ENCODE measurements at regions not wholly inside any gene's neighbourhood (a gene's known extent, or its start where the extent isn't known, plus 50 kb on each side); places are given as distances from the start of the nearest gene placed in this dataset.
"Not testable (repeated sequence)": the region's sequence is repeated elsewhere in the genome, so short reads cannot be mapped to it uniquely, and the experiment has no call there.

DNA sequence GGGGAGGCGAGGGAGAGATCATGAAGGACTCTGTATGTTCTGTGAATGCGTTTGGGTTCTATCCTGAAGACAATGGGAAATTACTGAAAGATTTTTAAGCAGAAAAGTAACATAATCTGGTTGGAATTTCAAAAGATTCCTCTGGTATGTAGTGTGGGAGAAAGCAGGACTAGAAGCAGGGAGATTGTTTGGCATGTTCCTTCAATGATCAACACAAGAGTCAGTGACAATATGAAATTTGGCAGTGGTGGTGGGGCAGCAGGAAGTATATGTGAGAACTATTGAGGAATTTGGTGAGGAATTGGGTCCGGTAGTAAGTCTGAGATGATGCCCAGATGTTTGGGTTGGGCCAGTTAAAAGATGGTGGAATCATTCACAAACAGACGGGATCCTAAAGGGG lies 348.7 kb downstream of the CD83 start:
- peak; percentile 80 for DNase-seq

DNA sequence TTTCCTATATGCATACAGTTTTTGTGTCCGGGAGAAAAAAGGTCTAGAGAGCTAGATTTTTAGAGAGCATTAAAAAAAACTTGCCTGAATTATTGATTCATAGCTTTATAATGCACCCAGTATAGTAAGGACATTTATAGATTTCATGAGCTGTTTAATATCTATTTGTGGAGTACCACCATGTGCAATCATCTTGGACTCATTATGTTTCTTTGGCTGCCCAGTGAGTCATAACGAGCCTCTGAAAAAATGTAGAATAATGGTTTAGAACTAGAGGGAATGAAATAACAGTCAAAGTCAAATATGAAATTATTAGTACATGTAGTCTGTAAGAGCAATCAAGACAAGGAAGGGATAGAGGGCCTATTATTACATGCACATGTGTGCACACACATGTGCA lies 350.0 kb downstream of the CD83 start:
- DNase-seq, result peak; percentile 89

DNA sequence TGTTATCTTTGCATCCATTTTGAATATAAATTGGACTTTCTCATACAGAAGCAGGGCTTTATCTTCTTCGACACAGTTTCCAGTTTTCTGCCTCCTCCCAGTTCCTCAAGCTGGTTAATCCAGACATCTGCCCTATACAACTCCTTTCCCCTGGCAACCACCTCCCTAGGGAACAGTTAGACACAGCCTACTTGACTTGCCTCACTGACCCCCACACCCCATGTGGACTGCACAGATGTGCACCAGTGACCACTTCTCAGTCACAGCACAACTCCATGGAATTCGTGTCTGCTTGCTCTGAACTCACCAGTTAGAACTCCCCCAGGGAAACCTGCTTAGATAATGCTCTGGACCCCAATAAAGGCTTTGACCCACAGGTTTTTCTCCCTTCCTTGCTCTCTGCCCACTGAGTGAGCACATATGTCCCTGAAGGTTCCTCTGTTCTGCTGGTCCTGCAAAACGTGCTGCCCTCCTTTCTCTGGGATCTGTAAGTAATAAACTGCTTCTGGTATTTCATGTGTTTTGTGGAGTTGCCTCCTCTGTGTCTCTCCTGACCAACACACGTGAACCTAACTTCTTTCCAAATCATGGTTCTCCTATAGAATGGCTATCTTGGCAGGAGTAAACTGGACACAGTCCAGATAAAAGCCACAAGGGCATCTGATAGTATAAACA lies 351.2 kb downstream of the CD83 start:
- DNase-seq, result no peak

DNA sequence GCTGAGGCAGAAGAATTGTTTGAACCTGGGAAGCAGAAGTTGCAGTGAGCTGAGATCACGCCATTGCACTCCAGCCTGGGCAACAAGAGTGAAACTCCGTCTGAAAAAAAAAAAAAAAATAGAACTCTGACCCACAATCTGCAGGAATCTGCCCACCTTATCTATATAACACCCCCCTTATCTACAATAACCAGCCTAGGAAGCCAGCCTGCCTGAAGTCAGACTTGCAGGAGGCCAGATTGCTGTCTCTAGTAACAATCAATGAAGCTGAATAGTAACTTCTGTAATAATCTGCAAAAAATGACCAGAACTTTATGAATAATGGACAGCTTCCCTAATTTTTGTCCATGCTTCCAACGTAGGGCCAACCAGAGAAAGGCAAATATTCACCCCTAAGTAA lies 352.5 kb downstream of the CD83 start:
- no peak for DNase-seq

DNA sequence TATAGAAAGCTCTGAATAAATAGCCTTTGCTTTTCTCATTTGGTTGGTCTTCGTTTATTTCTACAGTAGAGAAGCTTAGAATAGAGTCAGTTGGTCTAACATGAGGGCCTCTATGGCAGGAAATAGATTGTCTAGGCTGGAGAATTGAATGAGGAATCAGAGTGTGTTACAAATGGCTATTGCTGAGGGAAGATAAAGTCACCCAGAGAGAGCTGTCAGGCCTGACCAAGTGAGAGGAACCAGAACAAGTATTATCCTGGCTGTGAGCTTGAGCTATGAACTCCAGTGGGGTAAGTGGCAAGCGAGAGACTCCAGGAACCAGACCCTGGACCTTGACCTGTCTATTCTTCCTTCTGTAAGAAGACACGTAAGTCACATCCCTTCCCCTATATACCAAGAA lies 353.1 kb downstream of the CD83 start:
- no peak for DNase-seq

DNA sequence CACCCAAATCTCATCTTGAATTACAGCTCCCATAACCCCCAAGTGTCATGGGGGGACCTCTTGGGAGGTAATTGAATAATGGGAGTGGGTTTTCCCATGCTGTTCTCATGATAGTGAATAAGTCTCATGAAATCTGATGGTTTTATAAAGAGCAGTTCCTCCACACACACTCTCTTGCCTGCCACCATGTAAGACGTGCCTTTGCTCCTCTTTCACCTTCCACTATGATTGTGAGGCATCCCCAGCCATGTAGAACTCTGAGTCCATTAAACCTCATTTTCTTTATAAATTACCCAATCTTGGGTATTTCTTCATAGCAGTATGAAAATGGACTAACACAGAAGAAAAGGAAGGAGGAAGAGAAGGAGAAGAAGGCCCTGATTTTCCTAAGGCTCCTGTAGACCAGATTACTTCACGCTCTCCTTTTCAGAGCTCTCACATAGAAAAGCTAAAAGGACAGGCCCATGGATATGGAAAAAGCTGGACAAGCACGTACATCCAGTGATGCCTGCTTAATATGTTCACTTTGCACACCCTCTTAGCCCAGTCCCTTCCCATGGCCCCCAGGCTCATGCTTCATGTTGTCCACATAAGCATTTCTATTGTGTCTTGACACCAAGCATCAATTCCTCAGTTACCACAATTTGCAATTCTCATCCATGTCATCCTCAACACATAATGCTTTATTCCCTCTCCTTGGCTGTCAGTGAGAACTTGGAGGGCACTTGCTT lies 354.8 kb downstream of the CD83 start:
- DNase-seq, result no peak

DNA sequence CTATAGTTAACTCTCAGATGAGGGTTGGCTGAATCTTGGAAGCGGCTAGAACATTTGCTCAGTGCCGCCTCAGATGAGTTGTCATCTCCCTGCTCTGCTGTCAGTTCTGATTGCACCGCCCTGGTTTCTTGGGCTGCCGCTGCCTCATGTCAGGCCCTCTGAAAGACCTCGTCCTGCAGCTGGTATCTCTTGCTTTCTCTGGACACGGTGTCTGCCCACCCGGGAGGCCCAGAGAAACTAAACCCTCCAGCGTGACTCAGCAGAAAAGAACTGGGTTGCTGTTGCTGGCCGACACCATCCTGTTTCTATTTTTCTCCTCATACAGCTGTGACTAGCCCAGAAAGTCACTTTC lies 355.4 kb downstream of the CD83 start:
- DNase-seq, result peak; percentile 47

DNA sequence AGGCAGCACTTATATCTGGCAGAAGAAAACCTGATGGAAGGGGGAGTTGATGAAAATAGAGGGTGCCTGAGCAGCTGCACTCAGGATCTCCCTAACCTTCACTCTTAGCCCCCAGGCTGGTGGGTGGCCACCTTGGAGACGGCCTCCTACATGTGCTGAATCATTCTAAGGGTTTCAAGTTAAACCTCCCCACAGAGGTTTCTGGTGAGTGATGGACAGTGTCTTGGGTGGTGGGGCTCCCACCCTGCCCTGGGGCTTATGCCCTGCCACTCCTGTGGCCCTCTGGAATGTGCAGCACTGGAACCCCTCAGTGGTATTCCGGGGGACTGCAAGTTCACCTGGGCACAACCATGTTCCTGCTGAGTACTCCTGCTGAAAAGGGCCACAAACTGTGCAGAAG lies 357.2 kb downstream of the CD83 start:
- DNase-seq, result no peak

DNA sequence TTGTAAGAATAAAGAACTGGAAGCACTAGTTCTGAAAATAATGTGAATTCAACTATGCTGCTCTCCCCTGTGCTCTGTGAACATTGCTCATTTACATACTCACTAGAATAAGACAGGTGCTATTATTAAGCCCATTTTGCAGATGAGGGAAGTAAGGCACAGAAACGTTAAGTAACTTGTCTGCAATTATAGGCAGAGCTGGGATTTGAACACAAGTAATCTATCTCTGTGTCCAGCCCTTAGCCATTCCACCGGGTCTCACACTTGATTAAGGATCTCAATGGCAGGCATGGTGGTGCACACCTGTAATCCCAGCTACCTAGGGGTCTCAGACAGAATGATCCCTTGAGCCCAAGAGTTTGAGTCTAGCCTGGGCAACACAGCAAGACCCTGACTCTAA lies 357.7 kb downstream of the CD83 start:
- DNase-seq, result no peak

DNA sequence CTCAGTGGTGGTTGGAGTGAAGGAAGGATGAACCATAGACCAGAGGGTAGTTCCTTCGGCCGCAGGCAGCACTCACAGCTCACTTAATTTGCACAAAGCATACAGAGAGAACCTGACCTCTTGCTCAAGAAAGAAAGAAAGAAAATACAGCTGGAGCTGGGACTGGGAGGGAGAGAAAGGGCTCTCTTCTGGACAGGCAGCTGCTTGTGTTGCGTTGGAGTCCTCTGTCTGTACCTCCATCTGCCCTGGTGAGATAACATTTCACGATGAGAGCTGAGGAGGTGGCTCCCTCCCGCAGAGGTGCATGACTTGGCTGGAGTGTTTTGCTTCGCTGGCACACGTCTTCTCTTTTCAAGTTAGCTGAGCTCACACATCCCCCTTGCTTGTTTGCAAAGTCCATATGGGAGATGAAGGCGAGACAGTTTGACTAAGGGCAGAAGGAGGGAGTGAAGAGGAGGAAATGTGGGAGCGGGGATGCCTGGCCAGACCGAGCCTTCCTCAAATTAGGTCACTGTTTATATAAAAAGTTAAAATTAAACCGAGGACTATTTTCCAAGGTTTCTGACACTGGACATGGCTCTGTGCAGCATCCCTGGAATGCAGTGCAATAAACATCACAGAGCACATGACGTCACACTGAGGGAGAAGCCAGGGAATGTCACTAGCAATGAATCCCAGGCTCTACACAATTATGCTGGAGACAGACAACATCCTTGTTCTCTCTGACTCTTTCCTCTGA lies 359.4 kb downstream of the CD83 start:
- peak; percentile 92 for DNase-seq

DNA sequence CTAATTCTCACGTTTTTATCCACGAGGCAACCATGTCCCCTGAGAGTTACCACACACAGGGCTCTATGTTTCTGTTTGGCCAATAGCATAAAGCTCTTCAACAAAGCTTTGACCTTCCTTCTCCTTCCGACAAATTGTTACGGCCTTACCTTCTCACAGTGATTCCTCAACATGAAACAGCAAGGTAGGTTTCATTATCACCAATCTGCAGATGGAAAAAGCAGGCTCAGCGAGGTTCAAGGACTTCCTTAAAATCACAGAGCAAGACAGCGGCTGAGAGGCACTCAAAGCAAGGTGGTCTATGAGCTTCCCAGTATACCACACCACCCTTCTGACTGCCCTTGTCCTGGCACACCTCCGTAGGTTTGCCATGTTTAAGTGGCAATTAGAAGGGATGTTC lies 360.0 kb downstream of the CD83 start:
- no peak for DNase-seq

DNA sequence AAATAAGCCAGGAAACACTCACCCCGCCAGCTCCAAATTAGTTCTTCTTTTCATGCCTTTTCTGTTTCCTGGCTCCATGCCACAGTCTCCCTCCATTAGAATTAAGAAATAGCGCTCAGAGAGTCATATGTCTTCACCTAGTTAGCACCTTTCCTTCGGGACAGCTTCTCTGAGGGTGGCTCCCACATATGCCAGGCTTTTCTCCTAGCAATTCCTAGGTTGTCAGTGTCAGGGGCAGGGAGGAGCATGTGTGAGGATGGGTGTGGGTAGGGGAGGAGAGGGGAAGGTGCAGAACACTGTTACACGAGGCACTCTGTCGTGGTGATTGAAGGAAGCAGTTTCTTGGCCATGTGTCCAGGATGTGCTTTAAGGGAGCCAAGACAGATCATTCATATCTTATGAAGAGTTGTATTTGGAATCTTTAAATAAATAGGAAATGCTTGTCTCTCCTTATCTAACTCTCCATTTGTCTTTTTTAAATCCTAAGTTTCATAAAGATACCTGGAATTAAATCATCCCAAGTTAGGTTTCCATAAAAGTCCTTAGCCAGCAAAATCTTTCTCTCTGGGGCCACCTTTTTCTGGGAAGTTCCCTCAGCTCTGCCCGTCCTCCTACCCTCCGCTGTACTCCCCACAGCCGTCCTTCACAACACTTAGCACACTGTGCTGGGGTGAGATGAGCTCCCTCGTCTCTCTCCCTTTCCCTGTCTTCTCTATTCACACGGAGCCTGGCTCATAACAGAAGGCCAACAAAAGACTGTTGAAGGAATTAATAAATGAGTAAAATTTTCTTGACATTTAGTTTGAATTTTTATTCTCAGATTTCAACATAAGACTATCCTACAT lies 361.0 kb downstream of the CD83 start:
- DNase-seq, result no peak

DNA sequence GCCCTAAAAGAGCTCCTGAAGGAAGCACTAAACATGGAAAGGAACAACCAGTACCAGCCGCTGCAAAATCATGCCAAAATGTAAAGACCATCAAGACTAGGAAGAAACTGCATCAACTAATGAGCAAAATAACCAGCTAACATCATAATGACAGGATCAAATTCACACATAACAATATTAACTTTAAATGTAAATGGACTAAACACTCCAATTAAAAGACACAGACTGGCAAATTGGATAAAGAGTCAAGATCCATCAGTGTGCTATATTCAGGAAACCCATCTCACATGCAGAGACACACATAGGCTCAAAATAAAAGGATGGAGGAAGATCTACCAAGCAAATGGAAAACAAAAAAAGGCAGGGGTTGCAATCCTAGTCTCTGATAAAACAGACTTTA lies 364.4 kb downstream of the CD83 start:
- DNase-seq, result not testable (repeated sequence)

DNA sequence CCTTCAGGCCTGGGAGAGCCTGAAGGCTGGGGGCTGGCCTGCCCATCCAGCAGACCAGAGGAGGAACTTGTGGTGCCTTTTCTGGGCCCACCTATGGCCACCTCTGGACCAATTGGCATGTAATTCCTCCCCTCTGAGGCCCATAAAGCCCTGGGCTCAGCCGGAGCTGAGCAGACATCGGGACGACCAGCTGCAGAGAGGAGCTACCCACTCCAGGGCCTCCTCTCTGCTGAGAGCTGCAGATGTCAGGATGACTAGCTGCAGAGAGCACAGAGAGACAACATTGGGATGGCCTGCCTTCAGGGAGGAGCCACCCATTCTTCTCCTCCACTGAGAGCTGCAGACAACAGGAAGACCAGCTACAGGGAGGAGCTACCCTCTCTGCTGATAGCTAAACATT lies 370.1 kb downstream of the CD83 start:
- no peak for DNase-seq

DNA sequence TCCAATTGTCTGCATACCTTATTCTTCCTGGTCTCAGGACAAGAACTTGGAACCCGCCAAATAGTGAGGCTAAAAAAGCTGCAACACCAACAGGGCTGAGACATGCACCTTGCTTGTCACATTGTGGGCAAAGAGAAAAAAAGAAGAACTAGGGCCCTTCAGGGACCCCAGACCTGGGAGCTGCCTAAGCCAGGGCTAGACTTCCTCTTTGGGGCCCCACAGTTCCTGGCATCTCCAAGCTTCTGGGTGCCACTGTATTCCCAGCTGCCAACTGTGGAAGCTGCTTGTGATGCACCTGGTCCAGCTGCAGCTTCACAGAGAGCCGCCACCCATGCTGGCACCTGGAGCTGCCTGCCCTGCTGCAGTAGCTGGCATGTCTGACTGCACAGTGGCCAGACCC lies 370.6 kb downstream of the CD83 start:
- no peak for DNase-seq

DNA sequence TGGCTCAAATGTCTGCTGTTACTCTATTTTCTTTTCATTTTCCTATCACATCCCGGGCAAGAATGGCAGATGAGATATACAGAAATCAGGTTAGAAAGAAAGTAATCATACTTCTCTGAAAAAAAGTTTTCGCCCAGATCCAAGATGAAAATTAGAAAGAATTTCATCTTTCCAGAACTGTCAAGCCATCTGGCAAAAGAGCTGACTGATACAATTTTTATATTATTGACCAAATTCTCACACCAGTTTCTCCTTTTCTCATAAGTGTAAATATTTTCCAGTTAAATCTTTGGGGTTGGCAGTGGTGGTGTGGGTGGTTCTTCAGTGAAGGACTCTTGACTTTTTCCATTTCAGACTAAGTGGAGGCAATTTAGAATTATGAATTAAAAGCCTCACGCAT lies 371.9 kb downstream of the CD83 start:
- no peak for DNase-seq

DNA sequence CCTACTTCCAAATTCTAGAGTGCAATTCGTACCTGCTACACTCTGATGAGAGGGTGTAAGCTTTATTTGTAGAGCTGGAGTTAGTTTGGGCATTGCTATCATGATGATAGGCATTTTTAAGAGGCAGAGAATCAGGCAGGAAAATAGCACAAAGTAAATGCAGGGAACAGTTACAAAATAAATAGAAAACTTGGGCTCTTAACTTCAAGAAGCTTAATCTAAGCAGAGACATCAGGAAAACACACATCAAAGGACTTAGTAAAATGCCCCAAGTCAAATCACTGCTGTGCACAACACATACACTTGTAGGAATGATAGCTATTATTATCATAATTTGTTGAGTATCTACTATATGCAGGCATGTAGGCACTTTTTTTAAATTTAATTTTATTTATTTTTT lies 381.2 kb downstream of the CD83 start:
- no peak for DNase-seq

DNA sequence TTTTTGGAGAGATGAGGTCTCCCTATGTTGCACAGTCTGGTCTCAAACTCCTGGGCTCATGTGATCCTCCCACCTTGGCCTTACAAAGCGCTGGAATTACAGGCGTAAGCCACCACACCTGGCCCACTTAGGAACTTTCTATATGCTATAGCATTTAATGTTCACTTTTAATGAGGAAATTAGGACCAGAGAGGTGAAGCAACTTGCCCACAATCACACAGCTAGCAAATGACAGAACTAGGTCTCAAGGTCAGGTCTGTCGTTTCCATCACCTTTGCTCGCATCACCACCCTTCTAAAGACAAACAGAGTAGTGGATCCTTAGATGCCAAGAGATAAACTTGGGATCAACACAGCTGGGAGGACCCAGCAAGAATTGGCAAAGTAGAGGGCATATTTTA lies 381.7 kb downstream of the CD83 start:
- DNase-seq, result no peak

DNA sequence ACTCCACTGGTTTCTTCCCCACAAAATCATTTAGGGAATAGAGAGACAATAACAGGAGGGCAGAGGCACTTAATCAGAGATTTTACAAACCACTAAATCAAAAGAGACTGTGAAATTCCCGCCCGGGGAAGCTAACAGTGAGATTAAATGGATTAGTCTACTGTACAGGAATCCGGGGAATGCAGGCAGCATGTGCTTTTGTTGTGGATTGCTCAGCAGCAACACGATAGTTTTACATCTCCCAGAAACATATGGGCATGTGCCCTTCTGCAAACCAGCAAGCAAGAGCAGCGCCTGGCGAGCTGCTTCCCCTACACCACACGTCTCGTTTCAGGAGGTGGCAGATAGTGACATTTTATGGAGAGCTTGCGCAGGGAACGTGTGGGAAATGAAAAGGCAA lies 382.3 kb downstream of the CD83 start:
- peak; percentile 95 for DNase-seq

DNA sequence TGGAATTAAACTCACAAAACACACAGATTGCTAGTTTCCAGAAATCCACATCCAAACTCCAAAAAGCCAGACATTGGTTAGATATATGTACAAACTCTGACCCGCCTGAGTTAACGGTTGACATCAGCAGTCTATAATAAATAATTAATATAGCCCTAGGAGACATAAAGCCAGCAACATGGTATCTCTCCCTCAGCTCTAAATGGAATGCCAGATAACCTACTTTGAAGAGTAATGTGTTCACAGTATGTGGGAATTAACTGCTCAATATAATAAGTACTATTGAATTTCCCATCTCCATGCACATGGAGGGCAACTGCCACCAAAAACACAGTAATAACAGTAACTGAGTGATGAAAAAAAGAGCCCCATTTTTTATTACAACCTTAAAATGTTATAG lies 383.2 kb downstream of the CD83 start:
- no peak for DNase-seq

DNA sequence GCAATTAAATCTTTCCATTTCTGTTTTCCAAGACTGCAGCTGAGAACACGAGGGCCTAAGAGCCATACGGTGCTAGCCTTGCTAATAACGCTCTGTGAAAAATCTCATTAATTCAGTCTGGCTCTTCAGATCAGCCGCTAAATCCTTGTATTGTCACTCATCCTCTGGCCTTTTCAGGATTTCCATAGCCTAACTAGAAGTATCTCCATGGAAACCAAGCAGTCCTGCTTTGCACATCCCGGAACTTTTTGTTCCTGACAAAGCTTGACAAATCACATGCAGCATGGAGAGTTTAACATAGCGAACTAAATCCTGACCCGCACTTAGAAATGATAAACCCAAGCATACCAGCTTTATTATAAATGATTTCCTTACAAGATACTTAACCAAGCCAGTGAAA lies 383.7 kb downstream of the CD83 start:
- DNase-seq, result no peak

DNA sequence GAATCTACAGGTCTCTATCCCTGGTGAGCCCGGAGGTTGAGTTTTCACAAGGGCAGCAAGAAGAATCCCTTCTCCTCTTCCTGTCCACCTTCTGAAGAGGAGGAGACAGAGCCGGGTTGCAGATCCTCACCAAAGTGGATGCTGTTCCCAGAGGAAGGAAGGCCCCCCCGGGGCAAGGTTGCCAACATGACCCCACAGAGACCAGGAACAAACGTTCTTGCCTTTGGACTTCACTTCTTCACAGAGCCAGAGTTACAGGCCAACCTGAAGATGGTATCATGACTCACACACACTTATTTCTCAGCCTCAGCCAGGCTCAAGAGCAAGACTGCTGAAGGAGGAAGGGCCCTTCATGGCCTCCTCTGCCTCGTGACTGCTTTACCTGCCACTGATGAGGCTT lies 384.3 kb downstream of the CD83 start:
- no peak for DNase-seq

DNA sequence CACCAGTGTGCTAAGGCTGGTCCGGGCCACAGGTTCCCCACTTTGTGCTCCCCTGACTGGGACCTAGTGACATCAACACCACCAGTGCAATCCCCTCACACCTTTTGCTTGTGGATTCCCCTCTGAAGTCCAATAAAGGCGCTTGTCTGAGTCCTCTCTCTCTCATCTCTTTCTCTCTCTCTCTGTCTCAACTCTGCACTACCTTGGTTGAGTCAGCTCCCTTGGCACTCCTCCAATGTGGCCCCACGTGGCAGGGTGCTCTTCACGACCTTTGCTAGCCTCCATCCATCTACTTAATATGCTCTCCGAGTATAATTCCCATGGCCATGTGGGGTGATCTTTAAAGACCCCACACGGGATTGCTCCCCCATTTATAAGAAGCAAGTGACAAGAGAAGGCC lies 385.0 kb downstream of the CD83 start:
- no peak for DNase-seq

Measured in fibroblast of upper back skin (primary cell).